Trophoblast cell (in vitro differentiated cells and primary cell): ENCODE measurements at regions not wholly inside any gene's neighbourhood (a gene's known extent, or its start where the extent isn't known, plus 50 kb on each side); places are given as distances from the start of the nearest gene placed in this dataset.

Experiments used
- DNase-seq, 2 donors: peaks; one replicate each; pipeline ENCODE4 v3.0.0-alpha.2; 2016
- H2AFZ ChIP-seq: 2 replicates; pipeline ENCODE4 v1.6.1; 2013; ENCODE audit warnings: low read length, moderate library complexity, mild to moderate bottlenecking; ENCODE audit not compliant: insufficient read depth, poor library complexity
- H2AK5ac ChIP-seq: 2 replicates; pipeline ENCODE4 v1.6.1; 2013; ENCODE audit warnings: mild to moderate bottlenecking, low read length
- H2BK120ac ChIP-seq: 2 replicates; pipeline ENCODE4 v1.6.1; 2013; ENCODE audit warnings: low read length, mild to moderate bottlenecking, moderate library complexity; ENCODE audit not compliant: insufficient read depth, poor library complexity
- H2BK12ac ChIP-seq: 2 replicates; pipeline ENCODE4 v1.6.1; 2013; ENCODE audit warnings: mild to moderate bottlenecking, low read length, moderate library complexity
- H2BK5ac ChIP-seq: 2 replicates; pipeline ENCODE4 v1.6.1; 2013; ENCODE audit warnings: low read length, low read depth, moderate library complexity, mild to moderate bottlenecking; ENCODE audit not compliant: poor library complexity
- H3K14ac ChIP-seq: 2 replicates; pipeline ENCODE4 v1.6.1; 2013; ENCODE audit warnings: mild to moderate bottlenecking, low read length
- H3K18ac ChIP-seq: 2 replicates; pipeline ENCODE4 v1.6.1; 2013; ENCODE audit warnings: mild to moderate bottlenecking, low read length
- H3K23ac ChIP-seq: 2 replicates; pipeline ENCODE4 v1.6.1; 2013; ENCODE audit warnings: low read length
- H3K27ac ChIP-seq: 2 replicates; pipeline ENCODE4 v1.5.1; 2013; ENCODE audit warnings: low read depth, mild to moderate bottlenecking, inconsistent platforms, low read length, moderate library complexity
- H3K27me3 ChIP-seq: 2 replicates; pipeline ENCODE4 v1.6.1; 2013; ENCODE audit warnings: inconsistent platforms, mild to moderate bottlenecking, low read length, moderate library complexity; ENCODE audit not compliant: insufficient read depth
- H3K36me3 ChIP-seq, 2 experiments: 1 replicate in 1 of 2; 2 replicates in 1 of 2; pipeline ENCODE4 v1.6.1; 2013; ENCODE audit warnings: low read length in 2 of 2, mild to moderate bottlenecking in 2 of 2, moderate library complexity in 1 of 2; ENCODE audit not compliant: insufficient read depth in 2 of 2, control insufficient read depth in 1 of 2
- H3K4ac ChIP-seq: 2 replicates; pipeline ENCODE4 v1.6.1; 2013; ENCODE audit warnings: low read depth, mild to moderate bottlenecking, low read length, moderate library complexity
- H3K4me1 ChIP-seq, 2 experiments: 1 replicate in 1 of 2; 2 replicates in 1 of 2; pipeline ENCODE4 v1.6.1; 2013; ENCODE audit warnings: low read length in 2 of 2, mild to moderate bottlenecking in 2 of 2, moderate library complexity in 1 of 2; ENCODE audit not compliant: insufficient read depth in 2 of 2, control insufficient read depth in 1 of 2
- H3K4me2 ChIP-seq: 2 replicates; pipeline ENCODE4 v1.6.1; 2013; ENCODE audit warnings: inconsistent platforms, mild to moderate bottlenecking, low read length, moderate library complexity
- H3K4me3 ChIP-seq: 2 replicates; pipeline ENCODE4 v1.5.1; 2013; ENCODE audit warnings: mild to moderate bottlenecking, low read depth, low read length, inconsistent platforms
- H3K79me1 ChIP-seq: one replicate; pipeline ENCODE4 v1.6.1; 2013; ENCODE audit warnings: low read length
- H3K79me2 ChIP-seq: 2 replicates; pipeline ENCODE4 v1.6.1; 2013; ENCODE audit warnings: low read length, mild to moderate bottlenecking; ENCODE audit not compliant: control insufficient read depth, insufficient read depth, poor library complexity
- H3K9ac ChIP-seq: 2 replicates; pipeline ENCODE4 v1.6.1; 2013; ENCODE audit warnings: mild to moderate bottlenecking, low read length
- H3K9me3 ChIP-seq: 2 replicates; pipeline ENCODE4 v1.6.1; 2013; ENCODE audit warnings: low read depth, mild to moderate bottlenecking, control low read depth, inconsistent platforms, low read length; ENCODE audit not compliant: insufficient read depth
- H4K12ac ChIP-seq: 2 replicates; pipeline ENCODE4 v1.6.1; 2013; ENCODE audit warnings: low read depth, mild to moderate bottlenecking, low read length, moderate library complexity
- H4K8ac ChIP-seq: 2 replicates; pipeline ENCODE4 v1.6.1; 2013; ENCODE audit warnings: low read depth, mild to moderate bottlenecking, low read length, moderate library complexity
- H4K91ac ChIP-seq: one replicate; pipeline ENCODE4 v1.6.1; 2013; ENCODE audit warnings: low read depth, mild to moderate bottlenecking, low read length, moderate library complexity
- WGBS: extraction: QIAGEN DNeasy Blood & Tissue Kit; methylation state at CpG from one replicate; pipeline ENCODE4 v1.1.7; 2013; ENCODE audit warnings: missing lambda C conversion rate; ENCODE audit not compliant: insufficient read length, insufficient coverage; ENCODE audit errors: extremely low coverage; 5-methylcytosine and 5-hydroxymethylcytosine counted together

DNA sequence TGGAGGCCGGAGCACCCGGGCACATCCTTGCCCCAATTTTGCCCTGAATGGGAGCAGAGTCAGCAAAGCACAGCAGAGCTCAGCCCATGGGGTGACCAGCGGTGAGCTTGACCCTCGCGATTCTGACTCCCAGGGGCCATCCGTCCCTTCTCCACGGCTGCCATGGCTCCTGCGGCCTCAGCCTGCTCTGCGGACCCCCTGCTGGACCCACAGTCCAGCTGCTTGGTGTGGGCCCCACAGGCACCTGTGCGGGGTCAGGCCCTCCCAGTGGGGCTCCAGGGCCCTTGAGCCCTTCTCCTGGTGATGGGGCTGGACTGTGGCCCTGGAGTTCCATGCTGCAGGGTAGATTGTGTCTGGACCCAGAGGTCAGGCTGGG is 144.2 kb downstream of the ENGASE start:
- H2BK120ac ChIP-seq = no peak overlapping the region
- no peak overlapping the region for H4K12ac ChIP-seq
- no peaks in the 10 kb centered on the region for H3K79me1 ChIP-seq
- no CpG with 5 or more reads among the region's 10 CpGs for WGBS
- no peaks in the 10 kb centered on the region for H3K79me2 ChIP-seq
- H3K4me1 ChIP-seq = no peaks in the 10 kb centered on the region
- H4K8ac ChIP-seq = no peak overlapping the region
- H3K4me2 ChIP-seq = no peak overlapping the region
- no peak overlapping the region for H3K14ac ChIP-seq
- H3K9ac ChIP-seq = no peak overlapping the region
- peaks cover 13% of the 10 kb centered on the region for H3K27me3 ChIP-seq
- no peak overlapping the region for H4K91ac ChIP-seq
- no peak overlapping the region for H3K23ac ChIP-seq
- no peak overlapping the region for H2AFZ ChIP-seq
- no peaks in the 10 kb centered on the region for H3K9me3 ChIP-seq
- no peak overlapping the region for H2AK5ac ChIP-seq
- H2BK12ac ChIP-seq = no peak overlapping the region
- no peak overlapping the region for H3K18ac ChIP-seq
- no peaks in the 10 kb centered on the region for H3K36me3 ChIP-seq
- no peak overlapping the region for H3K4ac ChIP-seq
- DNase-seq = no peak
- H3K27ac ChIP-seq = no peak overlapping the region
- no peak overlapping the region for H2BK5ac ChIP-seq
- no peak overlapping the region for H3K4me3 ChIP-seq

DNA sequence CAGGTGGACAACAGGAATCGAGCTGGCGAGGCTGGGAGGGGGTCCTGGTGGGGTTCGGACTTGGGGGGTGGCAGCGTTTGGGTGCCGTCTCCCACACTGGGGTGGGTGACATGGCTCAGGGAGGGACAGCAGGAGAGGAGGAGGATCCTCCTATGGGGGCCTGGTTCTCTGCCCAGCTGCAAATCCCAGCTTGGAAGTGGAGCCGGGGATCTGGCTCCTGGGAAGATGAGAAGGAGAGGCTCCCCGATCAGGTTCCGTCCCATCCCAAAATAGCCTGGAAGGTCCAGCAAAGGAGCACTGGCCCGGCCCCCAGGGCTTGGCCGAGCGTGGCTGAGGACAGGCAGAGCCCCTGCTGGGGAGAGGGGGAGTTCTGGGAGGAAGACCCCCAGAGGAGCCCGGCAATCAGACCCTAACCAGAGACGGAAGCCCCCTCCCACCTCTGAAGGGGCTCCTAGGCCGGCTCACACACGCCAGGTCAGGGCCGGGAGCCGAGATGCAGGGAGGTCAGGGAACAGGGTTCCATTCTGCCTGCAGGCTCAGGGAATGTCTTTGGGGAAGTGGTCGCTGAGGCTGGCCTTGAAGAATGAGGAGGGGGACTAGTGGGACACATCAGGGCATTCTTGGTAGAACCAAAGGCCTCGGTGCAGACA is 143.7 kb downstream of the ENGASE start:
- no peak overlapping the region for H3K4me3 ChIP-seq
- H4K12ac ChIP-seq = no peak overlapping the region
- no peak overlapping the region for H2AFZ ChIP-seq
- H3K4me2 ChIP-seq = no peak overlapping the region
- H3K79me2 ChIP-seq = no peaks in the 10 kb centered on the region
- H3K23ac ChIP-seq = no peak overlapping the region
- no peak overlapping the region for H2BK12ac ChIP-seq
- no peak overlapping the region for H2BK120ac ChIP-seq
- no peaks in the 10 kb centered on the region for H3K4me1 ChIP-seq
- WGBS = no CpG with 5 or more reads among the region's 19 CpGs
- peaks cover 13% of the 10 kb centered on the region for H3K27me3 ChIP-seq
- H3K9me3 ChIP-seq = no peaks in the 10 kb centered on the region
- H3K79me1 ChIP-seq = no peaks in the 10 kb centered on the region
- no peaks in the 10 kb centered on the region for H3K36me3 ChIP-seq
- no peak overlapping the region for H4K8ac ChIP-seq
- no peak overlapping the region for H3K18ac ChIP-seq
- no peak overlapping the region for H3K14ac ChIP-seq
- no peak overlapping the region for H2BK5ac ChIP-seq
- no peak overlapping the region for H4K91ac ChIP-seq
- no peak overlapping the region for H3K9ac ChIP-seq
- H3K4ac ChIP-seq = no peak overlapping the region
- no peak for DNase-seq
- no peak overlapping the region for H3K27ac ChIP-seq
- H2AK5ac ChIP-seq = no peak overlapping the region

DNA sequence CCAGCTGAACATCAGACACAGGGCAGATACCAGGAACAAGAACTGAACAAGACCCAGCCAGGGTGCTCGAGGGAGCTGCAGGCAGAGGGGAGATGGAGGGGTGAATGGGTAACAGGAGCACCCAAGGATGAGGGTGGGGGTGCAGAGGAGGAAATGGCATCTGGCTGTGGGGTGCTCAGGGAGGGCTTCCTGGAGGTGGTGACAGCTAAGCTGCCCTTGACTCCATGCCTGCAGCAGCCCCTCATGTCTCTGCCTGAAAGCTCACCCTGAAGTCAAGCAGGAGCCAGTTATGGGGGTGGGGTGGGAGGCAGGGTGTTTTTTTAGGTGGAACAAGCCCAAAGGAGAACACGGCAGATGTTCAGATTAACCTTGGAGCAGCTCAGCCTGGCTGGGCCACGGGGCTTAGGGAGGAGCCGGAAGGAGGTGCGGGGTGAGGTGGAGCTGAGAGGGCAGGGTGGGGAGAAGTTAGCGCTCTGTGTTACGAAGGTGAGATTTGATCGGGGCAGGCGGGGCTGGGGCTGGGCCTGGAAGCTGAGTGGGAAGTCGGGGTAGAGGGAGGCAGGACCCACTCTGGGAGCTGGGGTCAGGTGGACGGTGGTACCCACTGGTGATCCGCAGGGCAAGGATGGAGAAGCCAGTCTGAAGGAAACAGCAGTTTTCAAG is 143.0 kb downstream of the ENGASE start:
- no peaks in the 10 kb centered on the region for H3K4me1 ChIP-seq
- H3K14ac ChIP-seq = no peak overlapping the region
- H2AFZ ChIP-seq = no peak overlapping the region
- no peak overlapping the region for H4K8ac ChIP-seq
- H2BK5ac ChIP-seq = no peak overlapping the region
- H3K9me3 ChIP-seq = no peaks in the 10 kb centered on the region
- no peak overlapping the region for H3K4ac ChIP-seq
- H3K79me2 ChIP-seq = no peaks in the 10 kb centered on the region
- H2BK120ac ChIP-seq = no peak overlapping the region
- no peak overlapping the region for H2BK12ac ChIP-seq
- no peak overlapping the region for H4K91ac ChIP-seq
- H3K23ac ChIP-seq = no peak overlapping the region
- no peaks in the 10 kb centered on the region for H3K36me3 ChIP-seq
- no CpG with 5 or more reads among the region's 12 CpGs for WGBS
- H3K79me1 ChIP-seq = no peaks in the 10 kb centered on the region
- peaks cover 13% of the 10 kb centered on the region for H3K27me3 ChIP-seq
- no peak overlapping the region for H3K4me2 ChIP-seq
- H3K9ac ChIP-seq = no peak overlapping the region
- H3K18ac ChIP-seq = no peak overlapping the region
- DNase-seq = no peak
- no peak overlapping the region for H4K12ac ChIP-seq
- H2AK5ac ChIP-seq = no peak overlapping the region
- H3K27ac ChIP-seq = no peak overlapping the region
- no peak overlapping the region for H3K4me3 ChIP-seq

DNA sequence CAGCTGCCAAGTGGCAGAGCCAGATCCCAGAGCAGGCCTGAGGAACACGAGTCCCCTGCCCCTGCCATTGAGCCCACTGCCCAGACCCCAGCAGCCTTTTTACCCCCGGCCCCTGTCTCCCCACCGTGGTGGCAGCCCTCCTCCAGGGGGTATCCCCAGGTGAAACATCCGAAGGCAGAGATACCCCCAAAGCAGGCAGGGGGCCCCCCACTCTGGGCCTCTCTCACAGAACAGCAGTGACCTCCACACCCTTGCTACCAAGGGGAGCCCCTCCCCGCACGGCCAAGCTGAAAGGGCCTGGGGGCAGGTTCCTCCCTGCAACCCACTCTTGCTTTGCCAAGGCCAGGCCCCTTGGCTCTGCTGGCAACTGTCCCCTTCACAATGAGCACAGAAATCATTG is 142.2 kb downstream of the ENGASE start:
- Histone ChIP-seq H2BK120ac (no peak overlapping the region), H3K79me1 (no peaks in the 10 kb centered on the region), H3K4me1 (peaks cover 3% of the 10 kb centered on the region in 2 experiments), H2AK5ac (no peak overlapping the region), H3K9ac (no peak overlapping the region), H3K36me3 (no peaks in the 10 kb centered on the region), H3K23ac (no peak overlapping the region), H3K18ac (no peak overlapping the region), H3K4me3 (no peak overlapping the region), H3K79me2 (no peaks in the 10 kb centered on the region), H3K4me2 (no peak overlapping the region), H3K27me3 (peaks cover 13% of the 10 kb centered on the region), H3K9me3 (no peaks in the 10 kb centered on the region), H3K4ac (no peak overlapping the region), H4K12ac (no peak overlapping the region), H2BK12ac (no peak overlapping the region), H3K14ac (no peak overlapping the region), H4K91ac (no peak overlapping the region), H3K27ac (no peak overlapping the region), H2BK5ac (no peak overlapping the region), H2AFZ (no peak overlapping the region), H4K8ac (no peak overlapping the region)
- no CpG with 5 or more reads among the region's 6 CpGs for WGBS
- DNase-seq = no peak
